HCT116 (cell line): ENCODE measurements at regions not wholly inside any gene's neighbourhood (a gene's known extent, or its start where the extent isn't known, plus 50 kb on each side); places are given as distances from the start of the nearest gene placed in this dataset.

ENCODE experiments used
- EZH2 ChIP-seq: fragments of 200-600 bp; sonication (generic); IDR thresholded peaks from 2 replicates; pipeline ENCODE4 v1.6.1; 2017; ENCODE audit warnings: antibody characterized with exemption, mixed run types
- POLR2A ChIP-seq: IDR thresholded peaks from 2 replicates; pipeline ENCODE4 v1.7.0; 2011; ENCODE audit warnings: borderline replicate concordance; ENCODE audit not compliant: insufficient read depth, insufficient read length; ENCODE audit errors: extremely low read depth
- RAD21 ChIP-seq: IDR thresholded peaks from 2 replicates; pipeline ENCODE4 v1.6.1; 2012; ENCODE audit warnings: low read depth, mild to moderate bottlenecking
- SIN3A ChIP-seq: IDR thresholded peaks from 2 replicates; pipeline ENCODE4 v1.6.1; 2012; ENCODE audit warnings: low read depth
- YY1 ChIP-seq: IDR thresholded peaks from 2 replicates; pipeline ENCODE4 v1.6.1; 2011; ENCODE audit warnings: low read length, low read depth, moderate library complexity, mild to moderate bottlenecking; ENCODE audit not compliant: insufficient replicate concordance; ENCODE audit errors: extremely low read depth
- ZFX ChIP-seq: fragments of 450-650 bp; IDR thresholded peaks from 2 replicates; pipeline ENCODE4 v1.6.1; 2017
- TF ChIP-seq, protein P1 (sequence below), 3 experiments: fragments of 200-600 bp in 1 of 3; sonication (generic) in 1 of 3; IDR thresholded peaks in 2 of 3; conservative IDR thresholded peaks in 1 of 3; 2 replicates each; pipeline ENCODE4 v1.5.1; 2012 to 2017; ENCODE audit warnings: low read depth in 2 of 3, low read length in 2 of 3, antibody characterized with exemption in 1 of 3, borderline replicate concordance in 1 of 3, control low read depth in 1 of 3, mild to moderate bottlenecking in 1 of 3, mixed read lengths in 1 of 3, mixed run types in 1 of 3, moderate library complexity in 1 of 3; ENCODE audit not compliant: insufficient read depth in 1 of 3
- TF ChIP-seq, protein P2 (sequence below): IDR thresholded peaks from 2 replicates; pipeline ENCODE4 v1.6.1; 2012
- TF ChIP-seq, protein P3 (sequence below): IDR thresholded peaks from 2 replicates; pipeline ENCODE4 v1.6.1; 2012
- TF ChIP-seq, protein P4 (sequence below): IDR thresholded peaks from 2 replicates; pipeline ENCODE4 v1.6.1; 2012; ENCODE audit warnings: low read depth
- TF ChIP-seq, protein P5 (sequence below): IDR thresholded peaks from 2 replicates; pipeline ENCODE4 v1.6.1; 2011; ENCODE audit warnings: mild to moderate bottlenecking, low read length, moderate library complexity; ENCODE audit not compliant: insufficient replicate concordance; ENCODE audit errors: extremely low read depth

DNA sequence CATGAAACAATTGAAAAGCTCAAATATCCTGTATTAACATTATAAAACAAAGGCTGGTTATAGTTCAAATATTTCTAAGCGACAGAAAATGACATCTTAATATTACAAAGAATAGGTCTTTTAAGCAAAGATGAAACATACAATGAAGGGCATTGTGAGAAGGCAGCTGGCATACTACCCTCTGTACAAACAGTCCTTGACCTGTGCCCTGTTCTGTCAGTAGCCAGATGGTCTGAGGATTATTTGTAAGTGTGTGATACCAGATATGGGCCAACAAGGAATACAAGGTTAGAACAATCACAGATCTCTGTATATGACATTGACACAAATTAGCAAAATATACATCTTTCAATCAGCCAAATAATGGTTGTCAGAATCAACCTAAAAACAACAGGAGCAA, 1350.4 kb downstream of the AMY1C start:
- TF ChIP-seq, protein P1, sequence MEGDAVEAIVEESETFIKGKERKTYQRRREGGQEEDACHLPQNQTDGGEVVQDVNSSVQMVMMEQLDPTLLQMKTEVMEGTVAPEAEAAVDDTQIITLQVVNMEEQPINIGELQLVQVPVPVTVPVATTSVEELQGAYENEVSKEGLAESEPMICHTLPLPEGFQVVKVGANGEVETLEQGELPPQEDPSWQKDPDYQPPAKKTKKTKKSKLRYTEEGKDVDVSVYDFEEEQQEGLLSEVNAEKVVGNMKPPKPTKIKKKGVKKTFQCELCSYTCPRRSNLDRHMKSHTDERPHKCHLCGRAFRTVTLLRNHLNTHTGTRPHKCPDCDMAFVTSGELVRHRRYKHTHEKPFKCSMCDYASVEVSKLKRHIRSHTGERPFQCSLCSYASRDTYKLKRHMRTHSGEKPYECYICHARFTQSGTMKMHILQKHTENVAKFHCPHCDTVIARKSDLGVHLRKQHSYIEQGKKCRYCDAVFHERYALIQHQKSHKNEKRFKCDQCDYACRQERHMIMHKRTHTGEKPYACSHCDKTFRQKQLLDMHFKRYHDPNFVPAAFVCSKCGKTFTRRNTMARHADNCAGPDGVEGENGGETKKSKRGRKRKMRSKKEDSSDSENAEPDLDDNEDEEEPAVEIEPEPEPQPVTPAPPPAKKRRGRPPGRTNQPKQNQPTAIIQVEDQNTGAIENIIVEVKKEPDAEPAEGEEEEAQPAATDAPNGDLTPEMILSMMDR (IDR thresholded peaks at IDR 0.05 in 2 of 3, conservative IDR thresholded peaks at IDR 0.05 in 1 of 3; ENCODE audit: borderline replicate concordance in 1 of 3, insufficient read depth in 1 of 3, low read depth in 2 of 3, low read length in 2 of 3): no peak
- TF ChIP-seq SIN3A (no peak), RAD21 (no peak), POLR2A (no peak), ZFX (no peak), EZH2 (no peak), YY1 (no peak)
- TF ChIP-seq, protein P2, sequence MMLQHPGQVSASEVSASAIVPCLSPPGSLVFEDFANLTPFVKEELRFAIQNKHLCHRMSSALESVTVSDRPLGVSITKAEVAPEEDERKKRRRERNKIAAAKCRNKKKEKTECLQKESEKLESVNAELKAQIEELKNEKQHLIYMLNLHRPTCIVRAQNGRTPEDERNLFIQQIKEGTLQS: no peak
- TF ChIP-seq, protein P3, sequence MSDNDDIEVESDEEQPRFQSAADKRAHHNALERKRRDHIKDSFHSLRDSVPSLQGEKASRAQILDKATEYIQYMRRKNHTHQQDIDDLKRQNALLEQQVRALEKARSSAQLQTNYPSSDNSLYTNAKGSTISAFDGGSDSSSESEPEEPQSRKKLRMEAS: no peak
- TF ChIP-seq, protein P4, sequence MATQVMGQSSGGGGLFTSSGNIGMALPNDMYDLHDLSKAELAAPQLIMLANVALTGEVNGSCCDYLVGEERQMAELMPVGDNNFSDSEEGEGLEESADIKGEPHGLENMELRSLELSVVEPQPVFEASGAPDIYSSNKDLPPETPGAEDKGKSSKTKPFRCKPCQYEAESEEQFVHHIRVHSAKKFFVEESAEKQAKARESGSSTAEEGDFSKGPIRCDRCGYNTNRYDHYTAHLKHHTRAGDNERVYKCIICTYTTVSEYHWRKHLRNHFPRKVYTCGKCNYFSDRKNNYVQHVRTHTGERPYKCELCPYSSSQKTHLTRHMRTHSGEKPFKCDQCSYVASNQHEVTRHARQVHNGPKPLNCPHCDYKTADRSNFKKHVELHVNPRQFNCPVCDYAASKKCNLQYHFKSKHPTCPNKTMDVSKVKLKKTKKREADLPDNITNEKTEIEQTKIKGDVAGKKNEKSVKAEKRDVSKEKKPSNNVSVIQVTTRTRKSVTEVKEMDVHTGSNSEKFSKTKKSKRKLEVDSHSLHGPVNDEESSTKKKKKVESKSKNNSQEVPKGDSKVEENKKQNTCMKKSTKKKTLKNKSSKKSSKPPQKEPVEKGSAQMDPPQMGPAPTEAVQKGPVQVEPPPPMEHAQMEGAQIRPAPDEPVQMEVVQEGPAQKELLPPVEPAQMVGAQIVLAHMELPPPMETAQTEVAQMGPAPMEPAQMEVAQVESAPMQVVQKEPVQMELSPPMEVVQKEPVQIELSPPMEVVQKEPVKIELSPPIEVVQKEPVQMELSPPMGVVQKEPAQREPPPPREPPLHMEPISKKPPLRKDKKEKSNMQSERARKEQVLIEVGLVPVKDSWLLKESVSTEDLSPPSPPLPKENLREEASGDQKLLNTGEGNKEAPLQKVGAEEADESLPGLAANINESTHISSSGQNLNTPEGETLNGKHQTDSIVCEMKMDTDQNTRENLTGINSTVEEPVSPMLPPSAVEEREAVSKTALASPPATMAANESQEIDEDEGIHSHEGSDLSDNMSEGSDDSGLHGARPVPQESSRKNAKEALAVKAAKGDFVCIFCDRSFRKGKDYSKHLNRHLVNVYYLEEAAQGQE: no peak
- TF ChIP-seq, protein P5, sequence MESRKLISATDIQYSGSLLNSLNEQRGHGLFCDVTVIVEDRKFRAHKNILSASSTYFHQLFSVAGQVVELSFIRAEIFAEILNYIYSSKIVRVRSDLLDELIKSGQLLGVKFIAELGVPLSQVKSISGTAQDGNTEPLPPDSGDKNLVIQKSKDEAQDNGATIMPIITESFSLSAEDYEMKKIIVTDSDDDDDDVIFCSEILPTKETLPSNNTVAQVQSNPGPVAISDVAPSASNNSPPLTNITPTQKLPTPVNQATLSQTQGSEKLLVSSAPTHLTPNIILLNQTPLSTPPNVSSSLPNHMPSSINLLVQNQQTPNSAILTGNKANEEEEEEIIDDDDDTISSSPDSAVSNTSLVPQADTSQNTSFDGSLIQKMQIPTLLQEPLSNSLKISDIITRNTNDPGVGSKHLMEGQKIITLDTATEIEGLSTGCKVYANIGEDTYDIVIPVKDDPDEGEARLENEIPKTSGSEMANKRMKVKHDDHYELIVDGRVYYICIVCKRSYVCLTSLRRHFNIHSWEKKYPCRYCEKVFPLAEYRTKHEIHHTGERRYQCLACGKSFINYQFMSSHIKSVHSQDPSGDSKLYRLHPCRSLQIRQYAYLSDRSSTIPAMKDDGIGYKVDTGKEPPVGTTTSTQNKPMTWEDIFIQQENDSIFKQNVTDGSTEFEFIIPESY: no peak
